Gastroesophageal sphincter (tissue), 3 donors: ENCODE measurements at regions not wholly inside any gene's neighbourhood (a gene's known extent, or its start where the extent isn't known, plus 50 kb on each side); places are given as distances from the start of the nearest gene placed in this dataset.

Experiments
- CTCF ChIP-seq, 4 experiments: fragments of 200-600 bp in 2 of 4; fragments of 450-650 bp in 2 of 4; sonication (generic) in 1 of 4; IDR thresholded peaks; one replicate each; pipeline ENCODE4 v1.5.1; 2017 to 2019; ENCODE audit warnings: antibody characterized with exemption in 4 of 4, mild to moderate bottlenecking in 2 of 4, moderate library complexity in 2 of 4
- POLR2AphosphoS5 ChIP-seq: sonication (generic); formaldehyde crosslinking; IDR thresholded peaks from one replicate; pipeline ENCODE4 v1.6.1; 2017; ENCODE audit warnings: antibody characterized with exemption

DNA sequence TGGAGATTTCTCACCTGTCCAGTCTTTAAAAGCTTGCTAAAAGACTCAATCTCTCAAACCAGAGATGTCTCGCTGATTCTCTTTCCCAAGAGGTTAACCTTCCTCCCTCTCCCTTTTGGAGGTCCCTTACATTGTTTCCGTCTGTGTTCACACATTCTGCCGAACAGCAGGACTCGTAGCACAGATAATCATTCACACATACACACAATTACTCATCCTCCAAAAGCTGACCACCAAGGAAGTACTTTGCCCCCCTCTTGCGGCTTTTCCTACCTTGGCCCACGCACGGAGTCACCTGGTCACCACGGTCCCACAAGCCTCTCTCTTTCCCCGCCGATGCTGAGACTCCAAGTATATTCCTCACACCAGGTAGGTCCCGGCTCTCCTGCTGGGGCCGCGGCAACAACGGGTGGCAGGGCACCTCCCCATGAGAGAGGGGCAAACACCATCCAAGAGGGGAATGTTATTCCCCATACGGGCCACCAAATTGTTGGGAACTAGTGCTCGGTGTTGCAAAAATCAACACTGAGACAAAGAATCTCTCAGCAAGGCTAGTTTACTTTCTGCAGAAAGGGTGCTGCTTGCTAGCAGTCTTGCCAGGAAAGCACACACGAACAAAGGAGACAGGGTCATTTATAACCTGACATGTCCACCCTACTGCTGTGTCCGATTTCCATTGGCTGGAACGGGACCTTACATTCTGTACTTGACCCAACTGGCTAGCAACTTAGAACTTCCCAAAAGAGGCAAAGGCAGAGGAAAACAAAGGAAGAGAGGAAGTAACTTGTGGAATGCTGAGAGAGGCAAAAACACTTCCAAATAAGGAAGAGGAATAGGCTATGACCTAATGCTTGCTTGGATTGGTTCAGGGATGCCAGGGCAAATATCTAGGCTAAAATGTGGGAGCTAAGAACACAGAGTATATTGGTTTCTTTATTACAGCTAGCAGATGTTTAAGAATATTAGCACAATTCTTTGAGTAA, 102.1 kb upstream of the NECTIN3 start:
- TF ChIP-seq CTCF (IDR thresholded peaks at IDR 0.05): no peak
- no peak for TF ChIP-seq POLR2AphosphoS5
